ENCODE measurements at regions not wholly inside any gene's neighbourhood (a gene's known extent, or its start where the extent isn't known, plus 50 kb on each side); places are given as distances from the start of the nearest gene placed in this dataset.
"Not testable (repeated sequence)": the region's sequence is repeated elsewhere in the genome, so short reads cannot be mapped to it uniquely, and the experiment has no call there.

GRCh38 chr13:25002311-25002710 lies 93.6 kb upstream of the PABPC3 start:
- TF ChIP-seq, protein P1, sequence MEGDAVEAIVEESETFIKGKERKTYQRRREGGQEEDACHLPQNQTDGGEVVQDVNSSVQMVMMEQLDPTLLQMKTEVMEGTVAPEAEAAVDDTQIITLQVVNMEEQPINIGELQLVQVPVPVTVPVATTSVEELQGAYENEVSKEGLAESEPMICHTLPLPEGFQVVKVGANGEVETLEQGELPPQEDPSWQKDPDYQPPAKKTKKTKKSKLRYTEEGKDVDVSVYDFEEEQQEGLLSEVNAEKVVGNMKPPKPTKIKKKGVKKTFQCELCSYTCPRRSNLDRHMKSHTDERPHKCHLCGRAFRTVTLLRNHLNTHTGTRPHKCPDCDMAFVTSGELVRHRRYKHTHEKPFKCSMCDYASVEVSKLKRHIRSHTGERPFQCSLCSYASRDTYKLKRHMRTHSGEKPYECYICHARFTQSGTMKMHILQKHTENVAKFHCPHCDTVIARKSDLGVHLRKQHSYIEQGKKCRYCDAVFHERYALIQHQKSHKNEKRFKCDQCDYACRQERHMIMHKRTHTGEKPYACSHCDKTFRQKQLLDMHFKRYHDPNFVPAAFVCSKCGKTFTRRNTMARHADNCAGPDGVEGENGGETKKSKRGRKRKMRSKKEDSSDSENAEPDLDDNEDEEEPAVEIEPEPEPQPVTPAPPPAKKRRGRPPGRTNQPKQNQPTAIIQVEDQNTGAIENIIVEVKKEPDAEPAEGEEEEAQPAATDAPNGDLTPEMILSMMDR (IDR thresholded peaks at IDR 0.05; ENCODE audit: insufficient read depth, low read depth, low read length) = peak; percentile 15
- not testable (repeated sequence) for H3K4me3 ChIP-seq (ENCODE audit: low read depth, low read length); DNase-seq (ENCODE audit: low read depth)

DNA sequence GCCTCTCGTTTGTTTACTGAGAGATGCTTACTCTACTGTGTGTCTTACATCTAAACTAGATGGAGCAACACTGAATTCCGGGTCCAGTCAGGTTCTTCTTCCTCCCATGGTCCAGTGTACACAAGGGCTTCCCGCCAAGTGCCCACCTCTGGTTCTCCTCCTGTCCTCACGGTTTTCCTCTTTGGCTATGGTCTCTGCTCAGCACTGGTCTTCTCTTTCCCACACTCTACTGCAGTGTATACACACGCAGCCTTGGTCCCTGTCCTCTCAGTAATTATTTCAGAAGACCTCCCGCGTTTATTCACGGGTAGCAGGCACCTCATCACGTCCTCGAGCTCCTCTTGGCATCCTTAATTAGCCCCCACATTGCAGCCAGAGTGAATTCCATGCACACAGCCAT lies 91.4 kb upstream of the PABPC3 start:
- not testable (repeated sequence) for H3K4me3 ChIP-seq (ENCODE audit: low read depth, low read length); DNase-seq (ENCODE audit: low read depth)

GRCh38 chr13:25005050-25005497 lies 90.9 kb upstream of the PABPC3 start:
- H3K4me3 ChIP-seq (ENCODE audit: low read depth, low read length) = not testable (repeated sequence)
- DNase-seq (ENCODE audit: low read depth) = peak; percentile 34
- TF ChIP-seq, protein P1 (IDR thresholded peaks at IDR 0.05; ENCODE audit: insufficient read depth, low read depth, low read length) = peak; percentile 30

- not testable (repeated sequence) for H3K4me3 ChIP-seq (ENCODE audit: low read depth, low read length); DNase-seq (ENCODE audit: low read depth)
These were observed 88.5 kb upstream of the PABPC3 start for GRCh38 chr13:25007389-25007788.

DNA sequence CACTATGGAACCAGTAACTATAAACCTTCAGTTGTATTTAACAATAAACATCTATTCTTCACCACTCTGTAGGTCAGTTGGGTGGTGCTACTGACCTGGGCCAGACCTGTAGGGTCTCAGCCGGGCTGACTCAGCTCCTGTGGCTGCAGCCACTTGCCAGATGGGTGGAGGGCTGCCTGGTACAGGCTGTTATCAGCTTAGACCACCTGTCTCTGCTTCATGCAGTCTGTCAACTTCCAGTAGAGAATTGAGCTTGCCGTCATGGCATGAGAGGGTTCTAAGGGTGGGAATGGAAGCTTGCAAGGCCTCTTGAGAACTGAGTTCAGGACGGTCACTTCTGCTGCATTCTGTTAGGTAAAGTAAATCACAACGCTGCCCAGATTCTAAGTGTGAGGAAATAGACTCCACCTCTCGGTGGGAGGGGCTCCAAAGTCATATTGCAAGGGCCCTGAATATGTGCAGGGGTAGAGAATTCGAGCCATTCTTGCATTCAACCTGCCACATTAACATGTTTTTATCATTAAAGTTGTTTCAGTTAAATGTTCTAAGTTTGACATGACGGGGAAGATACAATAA lies 81.5 kb upstream of the PABPC3 start:
- not testable (repeated sequence) for H3K4me3 ChIP-seq (ENCODE audit: low read depth, low read length); DNase-seq (ENCODE audit: low read depth)

- not testable (repeated sequence) for DNase-seq (ENCODE audit: low read depth); H3K4me3 ChIP-seq (ENCODE audit: low read depth, low read length)
These were observed 78.8 kb upstream of the PABPC3 start for GRCh38 chr13:25017176-25017575.

- DNase-seq (ENCODE audit: low read depth) = not testable (repeated sequence)
- peak overlapping the region; percentile 12 for H3K4me3 ChIP-seq (ENCODE audit: low read depth, low read length)
These were observed 77.9 kb upstream of the PABPC3 start for GRCh38 chr13:25017808-25018728.

DNA sequence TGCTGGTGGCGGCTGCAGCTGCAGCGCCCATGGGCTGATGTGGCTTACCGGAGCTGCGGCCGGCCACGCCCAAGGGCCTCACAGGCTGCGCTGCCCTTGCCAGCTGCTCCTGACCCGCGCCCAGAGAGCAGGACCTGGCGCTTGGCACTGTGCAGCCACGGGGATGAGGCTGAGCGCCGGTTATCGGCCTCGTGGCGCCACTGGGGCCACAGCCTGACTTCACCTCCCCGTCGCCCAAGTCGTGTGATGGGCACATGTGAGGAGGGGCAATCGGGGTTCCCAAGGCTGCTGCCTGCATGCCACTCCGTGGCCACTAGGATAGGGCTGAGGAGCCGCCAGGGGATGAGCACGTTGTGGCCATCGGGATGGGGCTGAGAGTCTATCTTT lies 77.2 kb upstream of the PABPC3 start:
- no peak overlapping the region for H3K4me3 ChIP-seq (ENCODE audit: low read depth, low read length)
- TF ChIP-seq, protein P1 (IDR thresholded peaks at IDR 0.05; ENCODE audit: insufficient read depth, low read depth, low read length) = no peak

DNA sequence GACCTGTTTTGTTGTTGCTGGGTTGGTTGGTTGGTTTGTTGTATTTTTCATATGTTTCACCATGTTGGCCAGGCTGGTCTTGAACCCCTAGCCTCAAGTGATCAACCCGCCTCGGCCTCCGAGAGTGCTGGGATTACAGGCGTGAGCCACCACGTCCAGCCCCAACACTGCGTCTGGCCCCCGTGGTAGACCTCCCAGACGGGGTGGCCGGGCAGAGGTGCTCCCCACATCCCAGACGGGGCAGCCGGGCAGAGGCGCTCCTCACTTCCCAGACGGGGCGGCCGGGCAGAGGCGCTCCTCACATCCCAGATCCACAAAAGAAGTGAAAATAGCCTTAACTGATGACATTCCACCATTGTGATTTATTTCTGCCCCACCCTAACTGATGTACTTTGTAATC lies 76.2 kb upstream of the PABPC3 start:
- DNase-seq (ENCODE audit: low read depth); H3K4me3 ChIP-seq (ENCODE audit: low read depth, low read length): not testable (repeated sequence)

More for the DNA sequence above, 77.2 kb upstream of the PABPC3 start:
- no peak for DNase-seq (ENCODE audit: low read depth)

GRCh38 chr13:25024175-25024574 lies 71.8 kb upstream of the PABPC3 start:
- H3K4me3 ChIP-seq (ENCODE audit: low read depth, low read length) = no peak overlapping the region
- no peak for DNase-seq (ENCODE audit: low read depth)
- TF ChIP-seq, protein P1 (IDR thresholded peaks at IDR 0.05; ENCODE audit: insufficient read depth, low read depth, low read length) = no peak
